GM12892 (cell line): ENCODE measurements at regions not wholly inside any gene's neighbourhood (a gene's known extent, or its start where the extent isn't known, plus 50 kb on each side); places are given as distances from the start of the nearest gene placed in this dataset.

Source experiments
- POLR2A ChIP-seq: IDR thresholded peaks from 2 replicates; pipeline ENCODE4 v1.6.1; 2011; ENCODE audit warnings: low read depth, low read length, control low read depth
- POLR2AphosphoS5 ChIP-seq: IDR thresholded peaks from 2 replicates; pipeline ENCODE4 v1.6.1; 2011; ENCODE audit warnings: low read depth, low read length, control low read depth
- TAF1 ChIP-seq: IDR thresholded peaks from 2 replicates; pipeline ENCODE4 v1.6.1; 2011; ENCODE audit warnings: low read depth, mild to moderate bottlenecking, control low read depth, low read length, borderline replicate concordance

GRCh38 chr3:28781053-28781452 is 432.4 kb upstream of the AZI2 start:
- TF ChIP-seq POLR2A (no peak), POLR2AphosphoS5 (no peak), TAF1 (no peak)
